ENCODE measurements at regions not wholly inside any gene's neighbourhood (a gene's known extent, or its start where the extent isn't known, plus 50 kb on each side); places are given as distances from the start of the nearest gene placed in this dataset.

- Histone ChIP-seq H3K4me3 (replicated peaks in 1 of 3; ENCODE audit: insufficient read depth in 1 of 3, low read depth in 2 of 3, low read length in 3 of 3) (no peak overlapping the region), H3K36me3 (replicated peaks in 1 of 2; ENCODE audit: control insufficient read depth in 1 of 2, insufficient read depth in 2 of 2, low read length in 2 of 2) (no peaks in the 10 kb centered on the region), H3K79me2 (ENCODE audit: insufficient read depth, low read length) (no peaks in the 10 kb centered on the region), H3K27me3 (ENCODE audit: control insufficient read depth in 1 of 2, insufficient read depth in 2 of 2, low read length in 2 of 2) (no peaks in the 10 kb centered on the region; a peak in 1 of 5 replicates), H3K9ac (ENCODE audit: insufficient read depth, low read depth, low read length) (no peak overlapping the region), H3K27ac (ENCODE audit: extremely low read length, insufficient read depth, low read length) (no peak overlapping the region), H3K9me3 (ENCODE audit: low read length) (no peaks in the 10 kb centered on the region), H4K20me1 (ENCODE audit: insufficient read depth, low read length) (no peaks in the 10 kb centered on the region), H2AFZ (ENCODE audit: low read length) (no peak overlapping the region), H3K4me1 (ENCODE audit: insufficient read depth, low read length) (peaks cover 5% of the 10 kb centered on the region; the same call in 1 of the 2 replicates), H3K4me2 (ENCODE audit: low read depth, low read length) (no peak overlapping the region)
- DNase-seq (ENCODE audit: low spot score) (no peak), ATAC-seq (no peak), FAIRE-seq (no peak)
- intact Hi-C loops (cut with micrococcal nuclease; ENCODE audit: unreplicated experiment) (no loop called here), in situ Hi-C loops (cut with HindIII; ENCODE audit: extremely low pct_ligation_motif_present, low pct_unique_long_range_greater_than_20kb) (no loop called here)
- CTCF ChIA-PET (ENCODE audit: low intra/inter-chr PET ratio, low total read pairs): no interaction called here
- WGBS (ENCODE audit: low lambda C conversion rate): 53% methylated on average over 5 of the region's 5 CpGs
- POLR2A ChIA-PET: no interaction called here
- BruUV-seq (replicated peaks): no TSS peak
- TF ChIP-seq MXD4 (CRISPR knock-in tag; IDR thresholded peaks at IDR 0.05) (no peak), ZBTB49 (CRISPR knock-in tag; IDR thresholded peaks at IDR 0.05; ENCODE audit: borderline replicate concordance) (no peak), ZFP62 (CRISPR knock-in tag; IDR thresholded peaks at IDR 0.05) (no peak), ZNF564 (CRISPR knock-in tag; IDR thresholded peaks at IDR 0.05) (no peak), SAFB2 (CRISPR knock-in tag; IDR thresholded peaks at IDR 0.05; ENCODE audit: borderline replicate concordance, low read depth) (no peak), ZBTB34 (CRISPR knock-in tag; IDR thresholded peaks at IDR 0.05) (no peak), U2AF1 (optimal IDR thresholded peaks at IDR 0.05; ENCODE audit: low read depth, low read length) (no peak), MED13 (CRISPR knock-in tag; IDR thresholded peaks at IDR 0.05) (no peak), ZNF350 (CRISPR knock-in tag; IDR thresholded peaks at IDR 0.05; ENCODE audit: borderline replicate concordance, low read depth) (no peak), DZIP1 (CRISPR knock-in tag; IDR thresholded peaks at IDR 0.05) (no peak), ZZZ3 (CRISPR knock-in tag; IDR thresholded peaks at IDR 0.05; ENCODE audit: borderline replicate concordance) (no peak), ZNF589 (CRISPR knock-in tag; conservative IDR thresholded peaks at IDR 0.05) (no peak), ZNF101 (CRISPR knock-in tag; IDR thresholded peaks at IDR 0.05; ENCODE audit: borderline replicate concordance, low read depth) (no peak), HNRNPK (IDR thresholded peaks at IDR 0.05; ENCODE audit: low read depth, low read length, poor library complexity, severe bottlenecking) (no peak), DRAP1 (CRISPR knock-in tag; IDR thresholded peaks at IDR 0.05) (no peak), ZNF343 (CRISPR knock-in tag; IDR thresholded peaks at IDR 0.05) (no peak), HBP1 (CRISPR knock-in tag; IDR thresholded peaks at IDR 0.05; ENCODE audit: low read depth) (no peak), HNRNPH1 (optimal IDR thresholded peaks at IDR 0.05; ENCODE audit: low read depth, low read length) (no peak)
Observed at GRCh38 chr4:103370336-103370735, 172.2 kb upstream of the CENPE start.

Measured in HepG2 (cell line).